Stimulated activated CD8-positive, alpha-beta memory T cell treated with anti-CD3 and anti-CD28 coated beads, Interleukin-7, amount 100 ng/mL, for 1 hour (primary cell): ENCODE measurements at regions not wholly inside any gene's neighbourhood (a gene's known extent, or its start where the extent isn't known, plus 50 kb on each side); places are given as distances from the start of the nearest gene placed in this dataset.
"Not testable (repeated sequence)": the region's sequence is repeated elsewhere in the genome, so short reads cannot be mapped to it uniquely, and the experiment has no call there.

Source experiments
- DNase-seq, 2 donors: peaks; one replicate each; pipeline ENCODE4 v3.0.0-alpha.2; 2020; ENCODE audit warnings: low read depth in 2 of 2

DNA sequence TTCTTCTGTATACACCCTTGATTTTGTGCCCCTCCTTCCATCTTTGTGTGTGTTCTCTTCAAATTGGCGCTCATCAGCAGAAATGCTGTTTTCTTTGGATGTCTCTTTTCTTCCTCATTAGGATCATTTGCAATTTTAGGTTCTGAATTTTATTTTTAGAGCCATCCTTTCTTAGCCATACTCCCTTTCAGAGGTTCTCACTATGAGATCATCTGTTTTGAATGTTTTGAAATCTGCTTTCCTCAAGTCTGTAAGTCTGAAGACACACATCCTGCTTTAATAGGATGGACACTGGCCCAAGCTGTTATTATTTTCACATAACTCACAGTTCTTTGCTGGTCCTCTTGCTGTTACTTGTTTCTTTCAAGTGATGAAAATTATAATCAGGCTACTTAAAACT is 124.8 kb downstream of the BDH1 start:
- no peak for DNase-seq

GRCh38 chr3:197430502-197430901 is 125.3 kb downstream of the BDH1 start:
- no peak for DNase-seq

DNA sequence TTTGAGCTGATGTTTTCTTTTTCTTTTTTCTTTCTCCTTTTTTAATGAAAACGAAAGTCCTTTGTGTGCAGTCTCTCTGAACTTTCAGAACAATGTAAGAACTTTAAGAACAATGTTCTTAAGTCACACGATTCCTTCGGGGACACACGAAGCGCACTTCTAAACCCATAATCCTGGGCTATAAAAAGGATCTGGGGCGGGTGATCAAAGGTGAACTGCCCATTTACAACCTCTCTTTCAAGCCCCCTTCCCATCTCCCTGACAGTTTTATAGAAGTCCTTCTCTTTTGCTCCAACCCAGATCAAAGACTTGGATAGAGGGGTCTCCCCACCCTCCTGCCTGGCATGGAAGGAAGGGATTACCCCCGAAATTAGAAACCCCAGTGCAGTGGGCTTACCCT is 126.8 kb downstream of the BDH1 start:
- DNase-seq, result no peak

GRCh38 chr3:197428117-197428801 is 127.5 kb downstream of the BDH1 start:
- no peak for DNase-seq

DNA sequence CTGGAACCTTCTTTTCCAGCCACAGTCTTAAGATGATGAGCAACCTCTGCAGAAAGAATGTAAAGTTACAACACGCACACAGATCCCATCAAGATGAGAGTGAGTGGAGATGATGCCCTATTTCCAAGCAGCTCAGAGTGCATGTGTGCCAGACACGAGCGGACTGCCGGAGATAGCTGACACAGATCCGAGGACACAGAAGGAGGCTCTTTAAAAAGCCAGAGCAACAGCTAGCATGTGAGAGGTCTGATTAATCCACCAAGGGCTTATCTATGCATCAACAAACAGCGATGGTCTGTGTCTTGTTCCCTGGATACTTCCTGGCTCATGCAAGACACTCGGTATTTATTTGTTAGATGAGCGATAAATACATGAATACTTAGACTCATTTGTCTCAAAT is 128.6 kb upstream of the DLG1 start:
- no peak for DNase-seq

GRCh38 chr3:197426121-197426566 is 127.7 kb upstream of the DLG1 start:
- no peak for DNase-seq

DNA sequence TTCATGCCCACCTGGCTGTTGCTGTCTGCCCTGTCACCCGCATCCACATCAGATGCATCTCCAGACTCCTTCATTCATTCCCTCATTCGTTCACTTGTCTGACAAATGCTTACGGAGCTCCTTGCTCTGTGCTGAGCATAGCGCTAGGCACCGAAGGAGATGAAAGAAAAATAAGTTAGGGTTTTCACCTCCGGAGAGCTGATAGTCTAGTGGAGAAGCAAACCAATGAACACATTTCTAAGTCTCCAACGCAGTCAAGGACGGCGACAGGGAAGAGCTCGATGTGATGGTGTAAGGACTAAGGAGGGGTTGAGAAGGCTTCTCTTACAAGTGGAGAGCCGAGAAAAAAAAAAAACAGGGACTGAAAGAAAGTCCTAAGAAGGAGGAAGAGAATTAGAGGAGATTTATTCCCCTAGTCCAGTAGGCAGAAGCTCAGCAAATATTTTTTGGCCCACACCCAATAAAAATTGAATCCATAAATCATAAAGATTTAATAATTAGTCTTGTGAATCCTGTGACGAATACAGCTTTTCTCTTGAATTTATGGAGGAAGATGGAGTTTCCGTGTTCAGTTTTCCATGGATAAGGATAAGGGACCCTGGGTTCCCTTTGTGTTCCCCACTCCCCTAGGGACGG is 127.2 kb upstream of the DLG1 start:
- no peak for DNase-seq

- DNase-seq, result no peak
Observed at GRCh38 chr3:197424674-197425484, 126.5 kb upstream of the DLG1 start.

GRCh38 chr3:197424266-197424665 is 125.9 kb upstream of the DLG1 start:
- DNase-seq, result no peak

GRCh38 chr3:197423376-197423775 is 125.0 kb upstream of the DLG1 start:
- DNase-seq, result no peak

DNA sequence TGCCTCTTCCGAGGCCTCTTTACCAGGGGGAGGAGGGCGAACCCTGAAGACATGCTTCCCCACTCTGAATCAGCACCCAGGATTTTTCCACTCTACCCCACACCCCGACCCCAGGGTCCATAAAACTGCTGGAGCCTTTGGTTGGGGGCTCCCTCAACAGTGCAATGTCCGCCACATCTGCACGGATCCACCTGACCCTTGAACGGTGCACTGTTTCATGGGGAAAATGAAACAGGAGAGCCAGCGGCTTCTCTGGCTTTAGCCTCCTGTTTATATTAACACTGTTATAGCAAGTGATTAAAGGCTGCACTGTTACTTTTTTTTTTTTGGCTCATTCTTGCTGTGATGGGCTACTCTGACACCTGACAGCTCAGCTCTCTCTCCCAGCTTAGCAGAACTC is 124.1 kb upstream of the DLG1 start:
- no peak for DNase-seq

GRCh38 chr3:197421021-197421420 is 122.6 kb upstream of the DLG1 start:
- DNase-seq, result no peak

- DNase-seq, result no peak
Observed at GRCh38 chr3:197420566-197420965, 122.2 kb upstream of the DLG1 start.

GRCh38 chr3:197420115-197420514 is 121.7 kb upstream of the DLG1 start:
- no peak for DNase-seq

GRCh38 chr3:197419696-197420095 is 121.3 kb upstream of the DLG1 start:
- DNase-seq, result no peak

- DNase-seq, result no peak
Observed at GRCh38 chr3:197417911-197418618, 119.7 kb upstream of the DLG1 start.

GRCh38 chr3:197417441-197417840 is 119.0 kb upstream of the DLG1 start:
- DNase-seq, result no peak

- DNase-seq, result not testable (repeated sequence)
Observed at GRCh38 chr3:197411899-197412298, 113.5 kb upstream of the DLG1 start.

DNA sequence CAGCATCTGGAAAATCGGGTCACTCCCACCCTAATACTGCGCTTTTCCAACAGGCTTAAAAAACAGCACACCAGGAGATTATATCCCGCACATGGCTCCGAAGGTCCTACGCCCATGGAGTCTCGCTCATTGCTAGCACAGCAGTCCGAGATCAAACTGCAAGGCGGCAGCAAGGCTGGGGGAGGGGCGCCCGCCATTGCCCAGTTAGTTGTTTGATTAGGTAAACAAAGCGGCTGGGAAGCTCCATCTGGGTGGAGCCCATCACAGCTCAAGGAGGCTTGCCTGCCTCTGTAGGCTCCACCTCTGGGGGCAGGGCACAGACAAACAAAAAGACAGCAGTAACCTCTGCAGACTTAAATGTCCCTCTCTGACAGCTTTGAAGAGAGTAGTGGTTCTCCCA is 111.8 kb upstream of the DLG1 start:
- DNase-seq, result not testable (repeated sequence)

GRCh38 chr3:197408177-197408957 is 110.0 kb upstream of the DLG1 start:
- no peak for DNase-seq

DNA sequence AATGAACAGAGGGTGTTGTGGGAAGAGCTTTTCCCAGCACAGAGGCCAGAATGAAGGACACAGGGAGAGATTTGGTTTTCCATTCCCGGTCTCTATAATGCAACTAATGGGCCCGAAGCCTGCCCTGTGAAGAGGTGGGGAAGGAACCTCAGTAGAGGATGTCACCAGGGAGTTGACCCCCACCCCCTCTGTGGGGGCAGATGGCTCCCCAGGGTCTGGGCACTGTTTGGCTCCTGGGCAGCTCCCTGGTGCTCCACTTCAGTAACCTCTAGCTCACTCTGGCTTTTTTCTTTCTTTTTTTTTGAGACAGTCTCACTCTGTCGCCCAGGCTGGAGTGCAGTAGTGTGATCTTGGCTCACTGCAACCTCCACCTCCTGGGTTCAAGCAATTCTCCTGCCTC is 109.1 kb upstream of the DLG1 start:
- DNase-seq, result no peak
